Ovary (tissue), 7 donors: ENCODE measurements at regions not wholly inside any gene's neighbourhood (a gene's known extent, or its start where the extent isn't known, plus 50 kb on each side); places are given as distances from the start of the nearest gene placed in this dataset.

ENCODE experiments used
- DNase-seq, 5 donors: peaks; one replicate each; pipeline ENCODE4 v3.0.0-alpha.2; 2019 to 2020
- H3K27ac ChIP-seq, 2 donors: fragments of 200-600 bp; one replicate each; pipeline versions ENCODE4 v1.5.1 to v1.8.0; 2019 to 2022
- H3K27me3 ChIP-seq: fragments of 200-600 bp; one replicate; pipeline ENCODE4 v1.8.0; 2022
- H3K36me3 ChIP-seq: fragments of 200-600 bp; sonication (generic); one replicate; pipeline ENCODE4 v1.5.1; 2019
- H3K4me1 ChIP-seq: one replicate; pipeline ENCODE4 v1.8.1; 2013; ENCODE audit warnings: mild to moderate bottlenecking, moderate library complexity; ENCODE audit not compliant: insufficient read depth
- H3K4me3 ChIP-seq: fragments of 200-600 bp; sonication (generic); one replicate; pipeline ENCODE4 v1.5.1; 2017
- H3K9me3 ChIP-seq, 2 donors: fragments of 200-600 bp in 1 of 2; sonication (generic) in 1 of 2; one replicate each; pipeline versions ENCODE4 v1.5.1 to v1.8.1; 2013 to 2019; ENCODE audit warnings: mild to moderate bottlenecking in 1 of 2, moderate library complexity in 1 of 2
- CTCF ChIP-seq, 3 donors: fragments of 450-650 bp in 2 of 3; fragments of 200-600 bp in 1 of 3; IDR thresholded peaks; one replicate each; pipeline versions ENCODE4 v1.5.1 to v1.8.0; 2016 to 2022; ENCODE audit warnings: antibody characterized with exemption in 3 of 3, mild to moderate bottlenecking in 1 of 3
- EP300 ChIP-seq: sonication (generic); formaldehyde crosslinking; IDR thresholded peaks from one replicate; pipeline ENCODE4 v1.6.1; 2017; ENCODE audit warnings: antibody characterized with exemption
- POLR2A ChIP-seq: fragments of 450-650 bp; IDR thresholded peaks from one replicate; pipeline ENCODE4 v1.6.1; 2017; ENCODE audit warnings: antibody characterized with exemption, mild to moderate bottlenecking, moderate library complexity
- WGBS, 3 donors: extraction: QIAGEN DNeasy Blood & Tissue Kit in 1 of 3; methylation state at CpG; one replicate each; pipeline versions ENCODE4 v1.1.5 to v1.1.7; 2013 to 2017; 5-methylcytosine and 5-hydroxymethylcytosine counted together
- intact Hi-C, 4 donors: fragments of 100-400 bp; cut with DNase I; formaldehyde crosslinking; loops; one replicate each; pipeline versions ENCODE4 v1.11.0 to v1.15.1; 2022 to 2023
- donor health status: DM: no; HTN: no; CAD: no; lungs with moderate emphysema.
- donor health status: DM: no; HTN: no; CAD: no.
- donor health status: Bipolar disorder and iron deficiency.
- donor health status: DM: no; HTN: no; CAD: no.
- donor health status: DM: yes; HTN: yes; CAD: no.

DNA sequence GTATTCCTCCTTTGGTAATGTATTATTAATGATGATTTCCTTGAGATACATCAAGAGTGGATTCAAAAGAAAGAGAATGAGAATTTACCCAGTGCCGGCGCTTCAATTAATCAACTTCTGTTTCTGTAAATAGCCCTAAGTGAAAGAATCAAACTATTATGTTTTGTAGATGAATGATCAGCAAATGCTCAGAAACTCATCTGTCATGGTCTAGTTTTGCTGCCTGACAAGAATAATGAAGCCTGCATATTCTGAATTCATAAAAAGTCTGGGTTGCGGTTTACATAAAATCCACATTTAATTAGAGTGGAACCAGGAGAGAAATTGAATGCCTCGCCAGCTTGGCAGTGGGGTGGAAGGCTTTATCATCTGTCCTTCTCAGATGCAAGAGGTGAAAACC, 325.3 kb downstream of the GALC start:
- Histone ChIP-seq H3K36me3 (no peaks in the 10 kb centered on the region), H3K9me3 (no peaks in the 10 kb centered on the region), H3K4me3 (no peak overlapping the region), H3K27ac (no peak overlapping the region), H3K27me3 (no peaks in the 10 kb centered on the region), H3K4me1 (no peaks in the 10 kb centered on the region)
- WGBS, 3 donors = 92 to 95% (median 93%) methylated on average over 4 of the region's 4 CpGs
- intact Hi-C loops = no loop called here
- no peak for DNase-seq
- TF ChIP-seq CTCF (IDR thresholded peaks at IDR 0.05) (no peak), EP300 (no peak), POLR2A (no peak)

DNA sequence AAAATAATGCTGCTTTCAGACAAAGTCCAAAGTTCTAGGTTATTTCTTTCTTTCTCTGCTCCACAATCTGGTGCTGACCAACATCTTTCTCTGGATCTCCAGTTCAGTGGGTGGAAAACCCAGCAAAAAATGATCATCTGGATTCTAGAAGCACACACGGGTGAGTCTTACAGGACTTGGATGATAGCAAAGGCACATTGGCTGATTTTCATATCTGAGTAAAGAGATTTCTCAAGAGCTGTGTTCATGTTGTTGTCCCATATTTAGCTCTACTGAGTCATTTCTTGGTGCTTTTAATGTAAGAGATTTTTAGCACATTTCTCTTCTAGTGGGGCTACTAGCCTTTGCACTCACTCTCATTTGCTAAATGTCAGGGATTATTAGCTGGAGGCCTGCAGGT, 336.7 kb downstream of the GALC start:
- TF ChIP-seq EP300 (no peak), CTCF (IDR thresholded peaks at IDR 0.05) (no peak), POLR2A (no peak)

DNA sequence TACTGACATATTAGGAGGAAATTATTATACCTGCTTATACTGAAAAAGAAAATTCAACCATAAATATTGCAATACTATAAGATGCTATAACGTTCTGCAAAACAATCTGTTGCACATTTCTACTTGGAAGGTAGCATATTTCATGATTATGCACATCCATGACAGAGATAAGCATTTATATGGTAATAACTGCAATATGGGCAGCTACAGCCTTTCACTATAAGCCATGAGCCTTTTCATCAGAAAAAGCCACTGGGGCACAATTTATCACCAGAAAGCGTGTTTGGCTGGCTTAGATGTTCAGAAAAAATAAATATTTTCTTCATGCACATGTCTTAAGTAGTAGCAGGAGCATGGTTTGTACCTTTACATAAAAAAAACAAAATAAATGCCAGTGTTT, 340.7 kb downstream of the GALC start:
- intact Hi-C loops = no loop called here
- no peak for DNase-seq
- Histone ChIP-seq H3K27me3 (no peaks in the 10 kb centered on the region), H3K4me3 (no peak overlapping the region), H3K4me1 (no peaks in the 10 kb centered on the region), H3K9me3 (peaks cover 0 to 8% of the 10 kb centered on the region in 2 donors), H3K27ac (no peak overlapping the region), H3K36me3 (no peaks in the 10 kb centered on the region)
- TF ChIP-seq CTCF (IDR thresholded peaks at IDR 0.05) (no peak), POLR2A (no peak), EP300 (no peak)
- 68 to 80% (median 69%) methylated on average over 2 of the region's 2 CpGs for WGBS, 3 donors

More for the DNA sequence above, 336.7 kb downstream of the GALC start:
- DNase-seq = no peak
- WGBS, 3 donors = 44 to 59% (median 45%) methylated on average over 1 of the region's 1 CpG
- no peaks in the 10 kb centered on the region for H3K27me3 ChIP-seq
- no peak overlapping the region for H3K27ac ChIP-seq
- no peaks in the 10 kb centered on the region for H3K4me1 ChIP-seq
- H3K36me3 ChIP-seq = no peaks in the 10 kb centered on the region
- intact Hi-C loops = no loop called here
- no peaks in the 10 kb centered on the region for H3K9me3 ChIP-seq
- no peak overlapping the region for H3K4me3 ChIP-seq

DNA sequence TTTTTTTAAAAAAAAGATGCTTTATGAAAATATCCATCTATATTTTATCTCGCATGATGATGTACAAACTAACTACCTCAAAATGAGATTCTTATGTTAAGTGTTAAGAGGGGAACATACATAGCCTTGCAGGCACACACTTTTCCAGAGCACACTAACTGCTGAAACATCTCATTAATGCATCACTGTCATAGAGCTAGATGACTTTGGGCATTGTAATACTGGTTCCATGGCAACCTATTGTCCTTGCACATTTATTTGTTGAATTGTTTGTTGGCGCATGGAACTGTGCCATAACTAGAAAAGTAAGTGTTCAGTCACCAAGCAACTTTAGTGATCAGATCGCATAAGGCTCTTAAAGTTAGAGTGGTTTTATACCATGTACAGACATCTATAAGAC, 348.3 kb downstream of the GALC start:
- intact Hi-C loops = no loop called here
- H3K4me1 ChIP-seq = no peaks in the 10 kb centered on the region
- no peaks in the 10 kb centered on the region for H3K36me3 ChIP-seq
- no peak overlapping the region for H3K4me3 ChIP-seq
- H3K9me3 ChIP-seq = peaks cover 0 to 4% of the 10 kb centered on the region in 2 donors
- no peak for DNase-seq
- WGBS, 3 donors = 95 to 98% (median 95%) methylated on average over 3 of the region's 3 CpGs
- no peaks in the 10 kb centered on the region for H3K27me3 ChIP-seq
- TF ChIP-seq EP300 = no peak
- no peak for TF ChIP-seq CTCF (IDR thresholded peaks at IDR 0.05)
- no peak for TF ChIP-seq POLR2A
- no peak overlapping the region for H3K27ac ChIP-seq

DNA sequence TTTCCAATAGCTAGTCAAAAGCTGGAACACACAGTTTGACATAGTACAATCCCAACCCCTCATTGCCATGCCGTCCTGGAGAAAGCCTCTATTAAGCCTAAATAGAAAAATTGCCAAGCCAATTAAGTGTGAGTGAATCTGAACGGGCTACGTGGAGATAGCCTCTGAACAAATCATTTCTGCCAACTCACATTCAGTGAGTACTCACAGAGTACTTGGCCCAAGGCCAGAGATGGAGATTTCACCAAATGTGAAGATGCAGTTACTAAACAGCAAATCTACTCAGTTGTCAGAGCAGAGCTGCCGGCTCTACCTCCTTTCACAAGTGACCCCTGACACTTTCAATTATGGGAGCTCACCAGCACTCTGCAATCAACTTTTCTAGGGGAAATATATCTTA, 350.0 kb downstream of the GALC start:
- no peak overlapping the region for H3K27ac ChIP-seq
- TF ChIP-seq CTCF (IDR thresholded peaks at IDR 0.05) (no peak), EP300 (no peak), POLR2A (no peak)
- no peaks in the 10 kb centered on the region for H3K36me3 ChIP-seq
- 4 to 5% (median 5%) methylated on average over 4 of the region's 4 CpGs for WGBS, 3 donors
- H3K9me3 ChIP-seq = no peaks in the 10 kb centered on the region
- no peaks in the 10 kb centered on the region for H3K27me3 ChIP-seq
- no peaks in the 10 kb centered on the region for H3K4me1 ChIP-seq
- H3K4me3 ChIP-seq = no peak overlapping the region
- DNase-seq = peak in 3 of 5 donors; percentile 24 to 39 (median 31)
- intact Hi-C loops = no loop called here
